ENCODE measurements at regions not wholly inside any gene's neighbourhood (a gene's known extent, or its start where the extent isn't known, plus 50 kb on each side); places are given as distances from the start of the nearest gene placed in this dataset.
"Not testable (repeated sequence)": the region's sequence is repeated elsewhere in the genome, so short reads cannot be mapped to it uniquely, and the experiment has no call there.

GRCh38 chr4:170202721-170203120 lies 113.0 kb upstream of the AADAT start:
- Histone ChIP-seq H3K9me3 (no peaks in the 10 kb centered on the region; the same call in 1 of the 2 replicates), H3K27me3 (replicated peaks; ENCODE audit: control insufficient read depth, insufficient read depth, low read length) (no peaks in the 10 kb centered on the region), H3K4me3 (ENCODE audit: low read depth, low read length) (no peak overlapping the region), H3K36me3 (ENCODE audit: control insufficient read depth, insufficient read depth, low read length) (no peaks in the 10 kb centered on the region), H3K4me1 (no peaks in the 10 kb centered on the region)
- no TSS peak for BruUV-seq (replicated peaks)
- CTCF ChIA-PET = no interaction called here
- Mint-ChIP-seq H3K27me3 (ENCODE audit: insufficient read depth, unreplicated experiment) (no peaks in the 10 kb centered on the region), H3K9me3 (ENCODE audit: unreplicated experiment) (peaks cover 9% of the 10 kb centered on the region), H3K4me1 (ENCODE audit: low read depth, unreplicated experiment) (no peaks in the 10 kb centered on the region), H3K36me3 (ENCODE audit: insufficient read depth, unreplicated experiment) (peaks cover 6% of the 10 kb centered on the region), H3K27ac (ENCODE audit: unreplicated experiment) (no peak overlapping the region), H3K4me3 (ENCODE audit: unreplicated experiment) (no peak overlapping the region)
- intact Hi-C loops (cut with micrococcal nuclease; ENCODE audit: unreplicated experiment) = no loop called here
- TF ChIP-seq CTCF (IDR thresholded peaks at IDR 0.05; ENCODE audit: insufficient read depth in 1 of 2, low read depth in 1 of 2, low read length in 1 of 2, severe bottlenecking in 1 of 2, unreplicated experiment in 1 of 2) = no peak
- POLR2A ChIA-PET = no interaction called here
- DNase-seq = no peak

- Histone ChIP-seq H3K27me3 (replicated peaks; ENCODE audit: control insufficient read depth, insufficient read depth, low read length) (no peaks in the 10 kb centered on the region), H3K9me3 (no peaks in the 10 kb centered on the region), H3K36me3 (ENCODE audit: control insufficient read depth, insufficient read depth, low read length) (no peaks in the 10 kb centered on the region), H3K4me3 (ENCODE audit: low read depth, low read length) (no peak overlapping the region), H3K4me1 (no peaks in the 10 kb centered on the region)
- Mint-ChIP-seq H3K27me3 (ENCODE audit: insufficient read depth, unreplicated experiment) (no peaks in the 10 kb centered on the region), H3K27ac (ENCODE audit: unreplicated experiment) (no peak overlapping the region), H3K4me3 (ENCODE audit: unreplicated experiment) (no peak overlapping the region), H3K36me3 (ENCODE audit: insufficient read depth, unreplicated experiment) (no peaks in the 10 kb centered on the region), H3K9me3 (ENCODE audit: unreplicated experiment) (peaks cover 9% of the 10 kb centered on the region), H3K4me1 (ENCODE audit: low read depth, unreplicated experiment) (no peaks in the 10 kb centered on the region)
- ChIA-PET POLR2A (no interaction called here), CTCF (interaction anchor here (0.7 to 1.0 kb wide), 4 partner anchors 60 to 655 kb away, joined by 3 to 7 read pairs (median 4); no protein-coding TSS in a partner anchor)
- TF ChIP-seq CTCF (IDR thresholded peaks at IDR 0.05; ENCODE audit: insufficient read depth in 1 of 2, low read depth in 1 of 2, low read length in 1 of 2, severe bottlenecking in 1 of 2, unreplicated experiment in 1 of 2) = no peak
- DNase-seq = no peak
- intact Hi-C loops (cut with micrococcal nuclease; ENCODE audit: unreplicated experiment) = loop anchor here (1.0 to 5.0 kb wide), 3 partner anchors 61 to 654 kb away; no protein-coding TSS in a partner anchor
- BruUV-seq (replicated peaks) = no TSS peak
Observed at GRCh38 chr4:170198747-170199146, 109.0 kb upstream of the AADAT start.

- CTCF ChIA-PET; H3K4me1 Mint-ChIP-seq (ENCODE audit: low read depth, unreplicated experiment); H3K9me3 Mint-ChIP-seq (ENCODE audit: unreplicated experiment); H3K4me3 Mint-ChIP-seq (ENCODE audit: unreplicated experiment); H3K4me1 ChIP-seq; POLR2A ChIA-PET; H3K36me3 Mint-ChIP-seq (ENCODE audit: insufficient read depth, unreplicated experiment); H3K4me3 ChIP-seq (ENCODE audit: low read depth, low read length); DNase-seq; BruUV-seq (replicated peaks); H3K27me3 ChIP-seq (replicated peaks; ENCODE audit: control insufficient read depth, insufficient read depth, low read length); H3K36me3 ChIP-seq (ENCODE audit: control insufficient read depth, insufficient read depth, low read length); H3K27ac Mint-ChIP-seq (ENCODE audit: unreplicated experiment); H3K9me3 ChIP-seq; H3K27me3 Mint-ChIP-seq (ENCODE audit: insufficient read depth, unreplicated experiment): not testable (repeated sequence)
- intact Hi-C loops (cut with micrococcal nuclease; ENCODE audit: unreplicated experiment) = loop anchor here (5.0 kb wide), 1 partner anchor 658 kb away; no protein-coding TSS in a partner anchor
Observed at GRCh38 chr4:170194794-170195193, 105.0 kb upstream of the AADAT start.

- no peaks in the 10 kb centered on the region for H3K27me3 Mint-ChIP-seq (ENCODE audit: insufficient read depth, unreplicated experiment)
- no peak for DNase-seq
- no peak overlapping the region for H3K27ac Mint-ChIP-seq (ENCODE audit: unreplicated experiment)
- H3K9me3 Mint-ChIP-seq (ENCODE audit: unreplicated experiment) = no peaks in the 10 kb centered on the region
- H3K4me3 ChIP-seq (ENCODE audit: low read depth, low read length) = no peak overlapping the region
- CTCF ChIA-PET = no interaction called here
- H3K36me3 ChIP-seq (ENCODE audit: control insufficient read depth, insufficient read depth, low read length) = no peaks in the 10 kb centered on the region
- intact Hi-C loops (cut with micrococcal nuclease; ENCODE audit: unreplicated experiment) = no loop called here
- no peaks in the 10 kb centered on the region for H3K4me1 ChIP-seq
- H3K36me3 Mint-ChIP-seq (ENCODE audit: insufficient read depth, unreplicated experiment) = no peaks in the 10 kb centered on the region
- no peaks in the 10 kb centered on the region for H3K9me3 ChIP-seq
- TF ChIP-seq CTCF (IDR thresholded peaks at IDR 0.05; ENCODE audit: insufficient read depth in 1 of 2, low read depth in 1 of 2, low read length in 1 of 2, severe bottlenecking in 1 of 2, unreplicated experiment in 1 of 2) = no peak
- no peaks in the 10 kb centered on the region for H3K27me3 ChIP-seq (replicated peaks; ENCODE audit: control insufficient read depth, insufficient read depth, low read length)
- POLR2A ChIA-PET = no interaction called here
- H3K4me3 Mint-ChIP-seq (ENCODE audit: unreplicated experiment) = no peak overlapping the region
- no peaks in the 10 kb centered on the region for H3K4me1 Mint-ChIP-seq (ENCODE audit: low read depth, unreplicated experiment)
- no TSS peak for BruUV-seq (replicated peaks)
Observed at GRCh38 chr4:170193496-170193895, 103.7 kb upstream of the AADAT start.
